ENCODE measurements at regions not wholly inside any gene's neighbourhood (a gene's known extent, or its start where the extent isn't known, plus 50 kb on each side); places are given as distances from the start of the nearest gene placed in this dataset.

GRCh38 chr2:122858075-122858702, 1102.7 kb downstream of the TSN start:
- DNase-seq, result no peak

GRCh38 chr2:122858813-122859212, 1103.4 kb downstream of the TSN start:
- no peak for DNase-seq

- DNase-seq, result no peak
Observed at GRCh38 chr2:122859260-122859659, 1103.8 kb downstream of the TSN start.

- DNase-seq, result no peak
Observed at GRCh38 chr2:122863532-122863931, 1108.1 kb downstream of the TSN start.

- no peak for DNase-seq
Observed at GRCh38 chr2:122864728-122865127, 1109.3 kb downstream of the TSN start.

GRCh38 chr2:122866095-122866494, 1110.6 kb downstream of the TSN start:
- DNase-seq, result no peak

GRCh38 chr2:122867941-122868340, 1112.5 kb downstream of the TSN start:
- no peak for DNase-seq

- no peak for DNase-seq
Observed at GRCh38 chr2:122868646-122869275, 1113.3 kb downstream of the TSN start.

GRCh38 chr2:122873951-122874350, 1118.5 kb downstream of the TSN start:
- DNase-seq, result no peak

- DNase-seq, result no peak
Observed at GRCh38 chr2:122875091-122875865, 1119.8 kb downstream of the TSN start.

GRCh38 chr2:122883849-122884248, 1128.4 kb downstream of the TSN start:
- no peak for DNase-seq

GRCh38 chr2:122884889-122885288, 1129.4 kb downstream of the TSN start:
- DNase-seq, result no peak

GRCh38 chr2:122885436-122885835, 1130.0 kb downstream of the TSN start:
- DNase-seq, result no peak

GRCh38 chr2:122886479-122887145, 1131.2 kb downstream of the TSN start:
- DNase-seq, result no peak

GRCh38 chr2:122899614-122900013, 1125.5 kb upstream of the CNTNAP5 start:
- DNase-seq, result no peak

GRCh38 chr2:122905431-122905830, 1119.7 kb upstream of the CNTNAP5 start:
- no peak for DNase-seq

GRCh38 chr2:122908159-122908558, 1116.9 kb upstream of the CNTNAP5 start:
- DNase-seq, result no peak

- no peak for DNase-seq
Observed at GRCh38 chr2:122927197-122927596, 1097.9 kb upstream of the CNTNAP5 start.

GRCh38 chr2:122927710-122928557, 1097.2 kb upstream of the CNTNAP5 start:
- no peak for DNase-seq

- DNase-seq, result no peak
Observed at GRCh38 chr2:122929347-122929746, 1095.7 kb upstream of the CNTNAP5 start.

GRCh38 chr2:122935506-122935905, 1089.6 kb upstream of the CNTNAP5 start:
- no peak for DNase-seq

- no peak for DNase-seq
Observed at GRCh38 chr2:122939796-122940195, 1085.3 kb upstream of the CNTNAP5 start.

GRCh38 chr2:122949523-122949922, 1075.6 kb upstream of the CNTNAP5 start:
- DNase-seq, result no peak
